GM23338 (cell line): ENCODE measurements at regions not wholly inside any gene's neighbourhood (a gene's known extent, or its start where the extent isn't known, plus 50 kb on each side); places are given as distances from the start of the nearest gene placed in this dataset.

Experiments used
- ATAC-seq: fragments of 200-7000 bp; cut with Tn5 transposase; 3 replicates; pipeline ENCODE4 v1.9.1; 2020
- DNase-seq: peaks from one replicate; pipeline ENCODE4 v3.0.0-alpha.2; 2015; ENCODE audit warnings: low spot score
- H2AFZ ChIP-seq: fragments of 200-600 bp; sonication (generic); 2 replicates; pipeline ENCODE4 v1.8.0; 2016; ENCODE audit warnings: antibody characterized with exemption, mild to moderate bottlenecking, moderate library complexity
- H3F3A ChIP-seq: fragments of 200-600 bp; sonication (generic); replicated peaks from 2 replicates; pipeline ENCODE4 v1.8.0; 2017; ENCODE audit warnings: antibody characterized with exemption, mixed run types, low read depth
- H3K27ac ChIP-seq: fragments of 200-600 bp; sonication (generic); 2 replicates; pipeline ENCODE4 v1.6.1; 2016; ENCODE audit warnings: low read depth
- H3K27me3 ChIP-seq: fragments of 200-600 bp; sonication (generic); 2 replicates; pipeline ENCODE4 v1.8.0; 2016; ENCODE audit warnings: mild to moderate bottlenecking, mixed run types, moderate library complexity; ENCODE audit not compliant: insufficient read depth
- H3K36me3 ChIP-seq: fragments of 200-600 bp; sonication (generic); 2 replicates; pipeline ENCODE4 v1.8.0; 2016; ENCODE audit warnings: mild to moderate bottlenecking; ENCODE audit not compliant: insufficient read depth
- H3K4me1 ChIP-seq: fragments of 200-600 bp; sonication (generic); 2 replicates; pipeline ENCODE4 v1.8.0; 2016; ENCODE audit warnings: mild to moderate bottlenecking, moderate library complexity; ENCODE audit not compliant: insufficient read depth
- H3K4me2 ChIP-seq: fragments of 200-600 bp; sonication (generic); 2 replicates; pipeline ENCODE4 v1.7.1; 2017; ENCODE audit warnings: mixed run types
- H3K4me3 ChIP-seq: fragments of 200-600 bp; sonication (generic); 2 replicates; pipeline ENCODE4 v1.6.1; 2016; ENCODE audit warnings: mixed run types
- H3K79me2 ChIP-seq: fragments of 200-600 bp; sonication (generic); replicated peaks from 2 replicates; pipeline ENCODE4 v1.8.0; 2017; ENCODE audit warnings: mild to moderate bottlenecking; ENCODE audit not compliant: insufficient read depth
- H3K9me2 ChIP-seq: fragments of 200-600 bp; sonication (generic); 2 replicates; pipeline ENCODE4 v1.8.0; 2017; ENCODE audit not compliant: insufficient read depth
- H4K20me1 ChIP-seq: fragments of 200-600 bp; sonication (generic); replicated peaks from 2 replicates; pipeline ENCODE4 v1.8.0; 2017; ENCODE audit warnings: mild to moderate bottlenecking; ENCODE audit not compliant: insufficient read depth
- H3K27ac Mint-ChIP-seq: 2 replicates; pipeline ENCODE4 v1.8.0; 2020; ENCODE audit warnings: inconsistent platforms, mild to moderate bottlenecking, moderate library complexity, mixed read lengths
- H3K27me3 Mint-ChIP-seq: 3 replicates; pipeline ENCODE4 v1.8.0; 2022; ENCODE audit warnings: low read depth, mild to moderate bottlenecking, moderate library complexity, mixed read lengths, inconsistent platforms; ENCODE audit not compliant: insufficient read depth, poor library complexity
- H3K36me3 Mint-ChIP-seq: 3 replicates; pipeline ENCODE4 v1.8.0; 2021; ENCODE audit warnings: low read depth, mild to moderate bottlenecking, inconsistent platforms, moderate library complexity, mixed read lengths
- H3K4me1 Mint-ChIP-seq: 3 replicates; pipeline ENCODE4 v1.8.0; 2020; ENCODE audit warnings: mild to moderate bottlenecking, inconsistent platforms, mixed read lengths
- H3K4me3 Mint-ChIP-seq: 3 replicates; pipeline ENCODE4 v1.8.0; 2021; ENCODE audit warnings: moderate library complexity, mild to moderate bottlenecking, inconsistent platforms, mixed read lengths
- H3K9me3 Mint-ChIP-seq: 3 replicates; pipeline ENCODE4 v1.8.0; 2020; ENCODE audit warnings: moderate library complexity, mild to moderate bottlenecking, inconsistent platforms, mixed read lengths
- CREB1 ChIP-seq: fragments of 250-450 bp; sonication (Bioruptor Pico); IDR thresholded peaks from 2 replicates; pipeline ENCODE4 v1.5.0; 2020; ENCODE audit warnings: low read depth, mild to moderate bottlenecking, moderate library complexity
- ETS1 ChIP-seq: IDR thresholded peaks from 2 replicates; pipeline ENCODE4 v1.6.1; 2016; ENCODE audit warnings: antibody characterized with exemption
- POLR2AphosphoS5 ChIP-seq: IDR thresholded peaks from 2 replicates; pipeline ENCODE4 v1.6.1; 2016; ENCODE audit warnings: antibody characterized with exemption, low read depth
- ZNF462 ChIP-seq: fragments of 250-450 bp; sonication (Bioruptor Pico); IDR thresholded peaks from 2 replicates; pipeline ENCODE4 v1.5.0; 2020; ENCODE audit warnings: mild to moderate bottlenecking, moderate library complexity

GRCh38 chr14:98548071-98548686, 723.8 kb downstream of the BCL11B start (continued):
- TF ChIP-seq ZNF462 (CRISPR knock-in tag) (no peak), CREB1 (CRISPR knock-in tag) (no peak), POLR2AphosphoS5 (no peak)

- Mint-ChIP-seq H3K9me3 (peaks cover 6% of the 10 kb centered on the region; the same call in 1 of the 3 replicates), H3K4me3 (no peak overlapping the region), H3K36me3 (no peaks in the 10 kb centered on the region), H3K27ac (no peak overlapping the region), H3K27me3 (no peaks in the 10 kb centered on the region), H3K4me1 (no peaks in the 10 kb centered on the region)
- no peak for ATAC-seq
- H4K20me1 ChIP-seq = no peaks in the 10 kb centered on the region
- no peak overlapping the region for H3K4me2 ChIP-seq
- no peaks in the 10 kb centered on the region for H3K27me3 ChIP-seq
- H3K4me1 ChIP-seq = no peaks in the 10 kb centered on the region
- 0 out of 2 replicates have a peak, but pooled peaks cover 10% of the 10 kb centered on the region for H3K9me2 ChIP-seq
- H2AFZ ChIP-seq = no peak overlapping the region
- DNase-seq = no peak
- no peaks in the 10 kb centered on the region for H3K79me2 ChIP-seq
- no peak overlapping the region for H3K4me3 ChIP-seq
- no peaks in the 10 kb centered on the region for H3F3A ChIP-seq
- H3K36me3 ChIP-seq = no peaks in the 10 kb centered on the region
- no peak overlapping the region for H3K27ac ChIP-seq
- TF ChIP-seq ETS1 = no peak
- TF ChIP-seq ZNF462 (CRISPR knock-in tag) = no peak
These were observed 721.0 kb downstream of the BCL11B start for GRCh38 chr14:98551028-98551427.
